H9 (cell line): ENCODE measurements at regions not wholly inside any gene's neighbourhood (a gene's known extent, or its start where the extent isn't known, plus 50 kb on each side); places are given as distances from the start of the nearest gene placed in this dataset.

ENCODE experiments used
- DNase-seq: peaks from one replicate; pipeline ENCODE4 v3.0.0-alpha.2; 2017
- H2AFZ ChIP-seq: one replicate; pipeline ENCODE4 v1.6.1; 2013; ENCODE audit warnings: mild to moderate bottlenecking, low read length, control low read depth, moderate library complexity
- H2AK5ac ChIP-seq: 2 replicates; pipeline ENCODE4 v1.6.1; 2013; ENCODE audit warnings: low read length, control low read depth, mixed read lengths; ENCODE audit not compliant: insufficient read length
- H2BK120ac ChIP-seq: one replicate; pipeline ENCODE4 v1.6.1; 2013; ENCODE audit warnings: low read depth, mild to moderate bottlenecking, low read length, control low read depth, inconsistent platforms; ENCODE audit not compliant: poor library complexity, severe bottlenecking
- H2BK12ac ChIP-seq: 2 replicates; pipeline ENCODE4 v1.6.1; 2013; ENCODE audit warnings: low read length, control low read depth, mixed read lengths, low read depth; ENCODE audit not compliant: insufficient read length
- H2BK15ac ChIP-seq: 2 replicates; pipeline ENCODE4 v1.6.1; 2013; ENCODE audit warnings: low read depth, low read length, control low read depth
- H2BK20ac ChIP-seq: one replicate; pipeline ENCODE4 v1.6.1; 2013; ENCODE audit warnings: low read depth, mild to moderate bottlenecking, low read length, control low read depth, inconsistent platforms; ENCODE audit not compliant: poor library complexity, severe bottlenecking
- H2BK5ac ChIP-seq: 2 replicates; pipeline ENCODE4 v1.6.1; 2013; ENCODE audit warnings: low read length, control low read depth, mixed read lengths; ENCODE audit not compliant: insufficient read length
- H3K14ac ChIP-seq: 2 replicates; pipeline ENCODE4 v1.6.1; 2013; ENCODE audit warnings: low read length, control low read depth; ENCODE audit not compliant: insufficient read depth
- H3K18ac ChIP-seq: 2 replicates; pipeline ENCODE4 v1.6.1; 2013; ENCODE audit warnings: low read depth, mild to moderate bottlenecking, mixed read lengths, low read length, control low read depth; ENCODE audit not compliant: insufficient read length
- H3K23ac ChIP-seq: 2 replicates; pipeline ENCODE4 v1.6.1; 2013; ENCODE audit warnings: low read length, control low read depth, mixed read lengths, low read depth; ENCODE audit not compliant: insufficient read length
- H3K23me2 ChIP-seq: 2 replicates; pipeline ENCODE4 v1.6.1; 2013; ENCODE audit warnings: low read depth, mild to moderate bottlenecking, mixed read lengths, low read length, control low read depth; ENCODE audit not compliant: insufficient read length, poor library complexity, severe bottlenecking
- H3K27ac ChIP-seq: 2 replicates; pipeline ENCODE4 v1.5.1; 2013; ENCODE audit warnings: low read length, control low read depth, mixed read lengths, low read depth; ENCODE audit not compliant: insufficient read length
- H3K27me3 ChIP-seq: 2 replicates; pipeline ENCODE4 v1.6.1; 2013; ENCODE audit warnings: low read length, control low read depth, inconsistent platforms; ENCODE audit not compliant: insufficient read depth
- H3K4ac ChIP-seq: 2 replicates; pipeline ENCODE4 v1.6.1; 2013; ENCODE audit warnings: low read depth, mild to moderate bottlenecking, control low read depth, inconsistent platforms, low read length, moderate library complexity
- H3K4me1 ChIP-seq: 2 replicates; pipeline ENCODE4 v1.6.1; 2013; ENCODE audit warnings: low read length, control low read depth, inconsistent platforms; ENCODE audit not compliant: insufficient read depth
- H3K4me2 ChIP-seq: 2 replicates; pipeline ENCODE4 v1.6.1; 2013; ENCODE audit warnings: low read length, control low read depth, mixed read lengths; ENCODE audit not compliant: insufficient read length, insufficient read depth
- H3K56ac ChIP-seq: 2 replicates; pipeline ENCODE4 v1.6.1; 2013; ENCODE audit warnings: low read depth, mild to moderate bottlenecking, mixed read lengths, low read length, control low read depth; ENCODE audit not compliant: insufficient read length
- H3K79me1 ChIP-seq: 2 replicates; pipeline ENCODE4 v1.6.1; 2013; ENCODE audit warnings: low read depth, mild to moderate bottlenecking, moderate library complexity, low read length, control low read depth, inconsistent platforms; ENCODE audit not compliant: insufficient read depth, poor library complexity, severe bottlenecking
- H3K79me2 ChIP-seq: 2 replicates; pipeline ENCODE4 v1.6.1; 2013; ENCODE audit warnings: low read length, control low read depth, inconsistent platforms; ENCODE audit not compliant: insufficient read depth
- H3K9ac ChIP-seq: 2 replicates; pipeline ENCODE4 v1.6.1; 2013; ENCODE audit warnings: low read length, control low read depth, mixed read lengths; ENCODE audit not compliant: insufficient read length; ENCODE audit errors: extremely low read depth
- H3K9me3 ChIP-seq: one replicate; pipeline ENCODE4 v1.6.1; 2013; ENCODE audit warnings: low read depth, low read length, inconsistent platforms; ENCODE audit not compliant: control insufficient read depth
- H3T11ph ChIP-seq: one replicate; pipeline ENCODE4 v1.6.1; 2013; ENCODE audit warnings: mild to moderate bottlenecking, low read length, control low read depth, inconsistent platforms
- H4K20me1 ChIP-seq: one replicate; pipeline ENCODE4 v1.6.1; 2013; ENCODE audit not compliant: control insufficient read depth, insufficient read length, insufficient read depth
- H4K5ac ChIP-seq: 2 replicates; pipeline ENCODE4 v1.6.1; 2013; ENCODE audit warnings: low read depth, mild to moderate bottlenecking, mixed read lengths, low read length, control low read depth; ENCODE audit not compliant: insufficient read length
- H4K8ac ChIP-seq: replicated peaks from 2 replicates; pipeline ENCODE4 v1.6.1; 2013; ENCODE audit warnings: low read length, control low read depth, mixed read lengths, low read depth; ENCODE audit not compliant: insufficient read length
- H4K91ac ChIP-seq: 2 replicates; pipeline ENCODE4 v1.6.1; 2013; ENCODE audit warnings: low read depth, mild to moderate bottlenecking, moderate library complexity, mixed read lengths, low read length, control low read depth; ENCODE audit not compliant: insufficient read length
- H3K27ac Mint-ChIP-seq, 3 experiments: 2 replicates in 2 of 3; 3 replicates in 1 of 3; pipeline ENCODE4 v1.8.0; 2020 to 2021; ENCODE audit warnings: mixed read lengths in 3 of 3, mild to moderate bottlenecking in 1 of 3, moderate library complexity in 1 of 3
- H3K27me3 Mint-ChIP-seq: 2 replicates; pipeline ENCODE4 v1.8.0; 2021; ENCODE audit warnings: low read depth, mild to moderate bottlenecking, moderate library complexity, mixed read lengths
- H3K36me3 Mint-ChIP-seq, 3 experiments: 2 replicates in 2 of 3; 3 replicates in 1 of 3; pipeline ENCODE4 v1.8.0; 2020 to 2021; ENCODE audit warnings: low read depth in 3 of 3, mixed read lengths in 3 of 3; ENCODE audit not compliant: insufficient read depth in 1 of 3
- H3K4me1 Mint-ChIP-seq, 2 experiments: 2 replicates each; pipeline ENCODE4 v1.8.0; 2020; ENCODE audit warnings: mixed read lengths in 2 of 2
- H3K4me3 Mint-ChIP-seq, 2 experiments: 2 replicates in 1 of 2; 3 replicates in 1 of 2; pipeline ENCODE4 v1.8.0; 2020 to 2021; ENCODE audit warnings: mild to moderate bottlenecking in 2 of 2, mixed read lengths in 2 of 2, moderate library complexity in 1 of 2
- H3K9me3 Mint-ChIP-seq, 2 experiments: 2 replicates in 1 of 2; 3 replicates in 1 of 2; pipeline ENCODE4 v1.8.0; 2020; ENCODE audit warnings: mild to moderate bottlenecking in 2 of 2, mixed read lengths in 2 of 2, moderate library complexity in 1 of 2
- CTCF ChIP-seq: fragments of 200-600 bp; sonication (generic); conservative IDR thresholded peaks from 3 replicates; pipeline ENCODE4 v1.8.0; 2021; ENCODE audit warnings: antibody characterized with exemption, mild to moderate bottlenecking
- WGBS: extraction: QIAGEN DNeasy Blood & Tissue Kit; methylation state at CpG from one replicate; pipeline ENCODE4 v1.1.7; 2013; ENCODE audit warnings: missing lambda C conversion rate, low lambda C conversion rate, mixed read lengths; ENCODE audit not compliant: insufficient read length; ENCODE audit errors: extremely low coverage; 5-methylcytosine and 5-hydroxymethylcytosine counted together

DNA sequence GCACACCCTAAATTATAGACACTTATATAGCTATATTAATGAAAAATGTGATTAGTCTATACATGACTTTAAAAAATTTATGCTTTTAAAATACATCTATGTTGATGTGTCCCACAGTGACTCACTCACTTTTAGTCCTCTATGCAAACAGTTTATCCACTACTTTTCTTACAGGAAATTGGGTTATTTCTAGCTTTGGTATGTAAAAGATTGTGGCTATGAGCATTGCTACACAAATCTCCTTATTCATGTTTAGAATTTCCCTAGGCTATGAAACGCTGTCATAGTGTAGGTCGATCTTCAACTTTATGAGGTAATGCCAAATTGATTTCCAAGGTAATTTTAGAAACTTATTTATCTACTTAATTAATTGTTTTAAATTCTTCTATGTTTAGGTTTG lies 687.4 kb downstream of the PRR16 start:
- Histone ChIP-seq H2BK12ac (no peak overlapping the region), H2BK20ac (no peak overlapping the region), H3K56ac (no peak overlapping the region), H3K9ac (no peak overlapping the region), H3K23ac (no peak overlapping the region), H4K5ac (no peak overlapping the region), H3K14ac (no peak overlapping the region), H3K4me2 (no peak overlapping the region), H3K18ac (no peak overlapping the region), H3K4me1 (no peaks in the 10 kb centered on the region), H2BK15ac (no peak overlapping the region), H3K79me1 (no peaks in the 10 kb centered on the region), H2AK5ac (no peak overlapping the region), H3K4ac (no peak overlapping the region), H3K9me3 (no peaks in the 10 kb centered on the region), H3K27ac (no peak overlapping the region), H4K20me1 (no peaks in the 10 kb centered on the region), H2BK120ac (no peak overlapping the region), H2BK5ac (no peak overlapping the region), H3K27me3 (no peaks in the 10 kb centered on the region), H3K79me2 (no peaks in the 10 kb centered on the region), H3T11ph (no peak overlapping the region), H4K8ac (no peak overlapping the region), H2AFZ (no peak overlapping the region), H4K91ac (no peak overlapping the region), H3K23me2 (no peaks in the 10 kb centered on the region)
- H3K27me3 Mint-ChIP-seq = no peaks in the 10 kb centered on the region
- no peak for TF ChIP-seq CTCF
- no CpG with 5 or more reads among the region's 2 CpGs for WGBS
- H3K36me3 Mint-ChIP-seq = no peaks in the 10 kb centered on the region
- no peak overlapping the region for H3K4me3 Mint-ChIP-seq
- no peak for DNase-seq
- peaks cover 4 to 6% of the 10 kb centered on the region in 2 experiments for H3K4me1 Mint-ChIP-seq
- H3K9me3 Mint-ChIP-seq = no peaks in the 10 kb centered on the region
- no peak overlapping the region for H3K27ac Mint-ChIP-seq
